IMR-90 (cell line): ENCODE measurements at regions not wholly inside any gene's neighbourhood (a gene's known extent, or its start where the extent isn't known, plus 50 kb on each side); places are given as distances from the start of the nearest gene placed in this dataset.

Source experiments
- ATAC-seq: fragments of 200-7000 bp; cut with Tn5 transposase; 2 replicates; pipeline ENCODE4 v1.9.1; 2020; ENCODE audit warnings: low read depth, mild to moderate bottlenecking, moderate library complexity
- BruUV-seq: library from RNA; stranded (reverse); fragments of 400-500 nt; replicated peaks from 2 replicates; lab custom pipeline; 2021; lab: Mats Ljungman, UMichigan
- CTCF ChIA-PET: fragments of 300-600 bp; formaldehyde crosslinking; extraction: SDS; loops from one replicate; lab custom pipeline; 2021; ENCODE audit warnings: antibody characterized with exemption; lab: Yijun Ruan, JAX
- POLR2A ChIA-PET: fragments of 300-600 bp; sonication (Branson Sonifier 250); formaldehyde crosslinking; loops from one replicate; lab custom pipeline; 2022; ENCODE audit warnings: antibody characterized with exemption; ENCODE audit not compliant: unreplicated experiment; lab: Charles Lee
- DNase-seq: peaks from one replicate; pipeline ENCODE4 v3.0.0; 2013
- H2AFZ ChIP-seq: replicated peaks from 2 replicates; pipeline ENCODE3; 2013; ENCODE audit warnings: low read length, mild to moderate bottlenecking; ENCODE audit not compliant: poor library complexity
- H2AK5ac ChIP-seq: 2 replicates; pipeline ENCODE4 v1.6.1; 2013; ENCODE audit warnings: low read depth, low read length, inconsistent platforms
- H2AK9ac ChIP-seq: replicated peaks from 2 replicates; pipeline ENCODE3; 2013; ENCODE audit warnings: mild to moderate bottlenecking, low read depth, low read length, moderate library complexity; ENCODE audit not compliant: poor library complexity
- H2BK120ac ChIP-seq: 2 replicates; pipeline ENCODE4 v1.6.1; 2013; ENCODE audit warnings: low read depth, low read length, inconsistent platforms
- H2BK15ac ChIP-seq: 3 replicates; pipeline ENCODE4 v1.6.1; 2013; ENCODE audit warnings: low read depth, low read length, inconsistent platforms
- H2BK20ac ChIP-seq: 2 replicates; pipeline ENCODE4 v1.6.1; 2013; ENCODE audit warnings: low read depth, mild to moderate bottlenecking, inconsistent platforms, low read length, moderate library complexity
- H2BK5ac ChIP-seq: 2 replicates; pipeline ENCODE4 v1.6.1; 2013; ENCODE audit warnings: mild to moderate bottlenecking, low read depth, low read length, inconsistent platforms; ENCODE audit not compliant: poor library complexity, severe bottlenecking
- H3K14ac ChIP-seq: replicated peaks from 2 replicates; pipeline ENCODE4 v1.6.1; 2013; ENCODE audit warnings: low read depth, low read length, inconsistent platforms
- H3K18ac ChIP-seq: 2 replicates; pipeline ENCODE4 v1.6.1; 2013; ENCODE audit warnings: low read depth, low read length, control low read depth
- H3K23ac ChIP-seq: 2 replicates; pipeline ENCODE4 v1.6.1; 2013; ENCODE audit warnings: low read depth, low read length, inconsistent platforms
- H3K27ac ChIP-seq: 2 replicates; pipeline ENCODE4 v1.5.1; 2013; ENCODE audit warnings: mild to moderate bottlenecking, control low read depth, low read length; ENCODE audit not compliant: insufficient read depth
- H3K27me3 ChIP-seq: 2 replicates; pipeline ENCODE4 v1.6.1; 2013; ENCODE audit warnings: low read length; ENCODE audit not compliant: control insufficient read depth, insufficient read depth
- H3K36me3 ChIP-seq: 2 replicates; pipeline ENCODE4 v1.6.1; 2013; ENCODE audit warnings: low read length, mixed read lengths; ENCODE audit not compliant: control insufficient read depth, insufficient read depth
- H3K4ac ChIP-seq: 2 replicates; pipeline ENCODE4 v1.6.1; 2013; ENCODE audit warnings: low read depth, low read length, inconsistent platforms
- H3K4me1 ChIP-seq: 2 replicates; pipeline ENCODE4 v1.6.1; 2013; ENCODE audit warnings: low read length, mixed read lengths; ENCODE audit not compliant: control insufficient read depth, insufficient read depth
- H3K4me2 ChIP-seq: 2 replicates; pipeline ENCODE4 v1.6.1; 2013; ENCODE audit warnings: low read depth, mild to moderate bottlenecking, control low read depth, low read length, moderate library complexity
- H3K4me3 ChIP-seq: 2 replicates; pipeline ENCODE4 v1.5.1; 2013; ENCODE audit warnings: low read depth, mild to moderate bottlenecking, control low read depth, low read length, moderate library complexity; ENCODE audit not compliant: insufficient read depth
- H3K56ac ChIP-seq: 2 replicates; pipeline ENCODE4 v1.6.1; 2013; ENCODE audit warnings: low read length, inconsistent platforms; ENCODE audit not compliant: insufficient read depth; ENCODE audit errors: extremely low read depth
- H3K79me1 ChIP-seq, 2 experiments: 2 replicates each; pipeline ENCODE4 v1.6.1; 2013; ENCODE audit warnings: low read length in 2 of 2, inconsistent platforms in 1 of 2, low read depth in 1 of 2
- H3K9ac ChIP-seq: 2 replicates; pipeline ENCODE4 v1.6.1; 2013; ENCODE audit warnings: low read depth, low read length, control low read depth
- H3K9me1 ChIP-seq: 2 replicates; pipeline ENCODE4 v1.6.1; 2013; ENCODE audit warnings: low read length, inconsistent platforms; ENCODE audit not compliant: insufficient read depth
- H3K9me3 ChIP-seq: 2 replicates; pipeline ENCODE4 v1.6.1; 2013; ENCODE audit warnings: low read length; ENCODE audit not compliant: control insufficient read depth, insufficient read depth
- H4K20me1 ChIP-seq: 2 replicates; pipeline ENCODE4 v1.6.1; 2013; ENCODE audit warnings: low read length, inconsistent platforms; ENCODE audit not compliant: insufficient read depth
- H4K5ac ChIP-seq: 2 replicates; pipeline ENCODE4 v1.6.1; 2013; ENCODE audit warnings: mild to moderate bottlenecking, low read depth, low read length, control low read depth
- H4K8ac ChIP-seq, 2 experiments: 2 replicates each; pipeline ENCODE4 v1.6.1; 2013; ENCODE audit warnings: low read depth in 2 of 2, low read length in 2 of 2, control low read depth in 1 of 2, inconsistent platforms in 1 of 2
- H4K91ac ChIP-seq: 2 replicates; pipeline ENCODE4 v1.6.1; 2013; ENCODE audit warnings: low read depth, low read length, inconsistent platforms; ENCODE audit not compliant: insufficient read depth
- CTCF ChIP-seq: conservative IDR thresholded peaks from 2 replicates; pipeline ENCODE4 v1.5.1; 2012; ENCODE audit warnings: mild to moderate bottlenecking, low read depth, low read length, improper control_type of control experiment
- FOS ChIP-seq: fragments of 150-350 bp; IDR thresholded peaks from 2 replicates; pipeline ENCODE4 v1.6.1; 2016; ENCODE audit warnings: low read depth, low read length
- MAFK ChIP-seq: IDR thresholded peaks from 2 replicates; pipeline ENCODE4 v1.6.1; 2012; ENCODE audit warnings: low read depth, low read length, improper control_type of control experiment
- MXI1 ChIP-seq: IDR thresholded peaks from 2 replicates; pipeline ENCODE4 v1.6.1; 2012; ENCODE audit warnings: low read depth, mild to moderate bottlenecking, low read length, moderate library complexity, borderline replicate concordance
- WGBS, 2 experiments: methylation state at CpG; one replicate each; pipeline versions ENCODE4 v1.1.5 to v1.1.7; 2013; ENCODE audit warnings: missing lambda C conversion rate in 2 of 2; ENCODE audit not compliant: insufficient read length in 1 of 2; ENCODE audit errors: extremely low coverage in 2 of 2; 5-methylcytosine and 5-hydroxymethylcytosine counted together
- dilution Hi-C: fragments of 300-500 bp; cut with HindIII; formaldehyde crosslinking; loops from one replicate; pipeline ENCODE4 v1.14.3; 2018; ENCODE audit warnings: low sequenced_read_pairs; ENCODE audit not compliant: unreplicated experiment
- in situ Hi-C: fragments of 300-500 bp; cut with MboI; formaldehyde crosslinking; loops from 3 replicates; pipeline ENCODE4 v1.14.3; 2019; ENCODE audit warnings: low sequenced_read_pairs, inconsistent platforms, mixed read lengths
- intact Hi-C: fragments of 100-400 bp; cut with micrococcal nuclease; formaldehyde crosslinking; loops from 2 replicates; pipeline ENCODE4 v1.10.0; 2022

GRCh38 chr9:19641046-19641445 is 147.8 kb downstream of the SLC24A2 start:
- H4K8ac ChIP-seq = no peak overlapping the region
- no peak overlapping the region for H4K91ac ChIP-seq
- H3K36me3 ChIP-seq = no peaks in the 10 kb centered on the region
- no peaks in the 10 kb centered on the region for H4K20me1 ChIP-seq
- H3K4me3 ChIP-seq = no peak overlapping the region
- no CpG with 5 or more reads among the region's 2 CpGs for WGBS, 2 experiments
- in situ Hi-C loops (no loop called here), dilution Hi-C loops (no loop called here), intact Hi-C loops (loop anchor here (5.0 kb wide), 1 partner anchor 149 kb away; no protein-coding TSS in a partner anchor)
- H3K27me3 ChIP-seq = no peaks in the 10 kb centered on the region
- no peak overlapping the region for H2BK20ac ChIP-seq
- no peak overlapping the region for H2AFZ ChIP-seq
- H3K9ac ChIP-seq = no peak overlapping the region
- H3K4me1 ChIP-seq = no peaks in the 10 kb centered on the region
- H3K4me2 ChIP-seq = no peak overlapping the region
- H3K9me3 ChIP-seq = no peaks in the 10 kb centered on the region
- DNase-seq (no peak), ATAC-seq (no peak)
- no peak overlapping the region for H2BK5ac ChIP-seq
- no peak overlapping the region for H3K56ac ChIP-seq
- BruUV-seq = no TSS peak
- ChIA-PET POLR2A (no interaction called here), CTCF (no interaction called here)
- no peak overlapping the region for H3K4ac ChIP-seq
- H2BK15ac ChIP-seq = no peak overlapping the region
- TF ChIP-seq CTCF (no peak), MXI1 (no peak), FOS (no peak), MAFK (no peak)
- no peaks in the 10 kb centered on the region for H3K79me1 ChIP-seq
- H3K18ac ChIP-seq = no peak overlapping the region
- H3K9me1 ChIP-seq = no peaks in the 10 kb centered on the region
- H3K14ac ChIP-seq = no peak overlapping the region
- H3K23ac ChIP-seq = no peak overlapping the region
- no peak overlapping the region for H4K5ac ChIP-seq
- no peak overlapping the region for H2AK5ac ChIP-seq
- H2AK9ac ChIP-seq = no peak overlapping the region
- no peak overlapping the region for H3K27ac ChIP-seq
- no peak overlapping the region for H2BK120ac ChIP-seq
